GM21723 (cell line): ENCODE measurements at regions not wholly inside any gene's neighbourhood (a gene's known extent, or its start where the extent isn't known, plus 50 kb on each side); places are given as distances from the start of the nearest gene placed in this dataset.

ENCODE experiments used
- ATAC-seq: cut with Tn5 transposase; IDR thresholded peaks from one replicate; pipeline ENCODE4 v1.9.1; 2021; ENCODE audit warnings: mild to moderate bottlenecking, moderate library complexity; ENCODE audit not compliant: unreplicated experiment

- ATAC-seq = no peak
Measured at GRCh38 chr4:127151941-127152340, 480.8 kb upstream of the INTU start.

DNA sequence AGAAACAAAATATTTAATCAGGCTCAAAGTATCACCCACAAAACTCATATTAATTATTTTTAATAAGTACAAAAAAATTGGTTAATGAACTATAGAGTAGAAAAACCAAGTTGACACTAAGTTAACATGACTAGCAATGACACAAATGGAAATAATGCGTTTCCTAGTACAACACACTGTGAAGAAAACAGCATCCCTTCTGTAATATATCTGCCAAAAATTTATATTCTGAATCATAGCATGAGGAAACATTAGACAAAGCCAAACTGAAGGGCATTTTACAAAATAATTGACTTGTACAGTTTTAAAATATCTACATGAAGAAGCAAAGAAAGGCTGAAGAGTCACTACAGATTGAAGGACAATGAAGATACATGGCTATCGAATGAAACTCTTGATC, 477.6 kb upstream of the INTU start:
- ATAC-seq = no peak

GRCh38 chr4:127155555-127155954, 477.2 kb upstream of the INTU start:
- ATAC-seq = no peak

- ATAC-seq = no peak
Measured at GRCh38 chr4:127162741-127163140, 470.0 kb upstream of the INTU start.

DNA sequence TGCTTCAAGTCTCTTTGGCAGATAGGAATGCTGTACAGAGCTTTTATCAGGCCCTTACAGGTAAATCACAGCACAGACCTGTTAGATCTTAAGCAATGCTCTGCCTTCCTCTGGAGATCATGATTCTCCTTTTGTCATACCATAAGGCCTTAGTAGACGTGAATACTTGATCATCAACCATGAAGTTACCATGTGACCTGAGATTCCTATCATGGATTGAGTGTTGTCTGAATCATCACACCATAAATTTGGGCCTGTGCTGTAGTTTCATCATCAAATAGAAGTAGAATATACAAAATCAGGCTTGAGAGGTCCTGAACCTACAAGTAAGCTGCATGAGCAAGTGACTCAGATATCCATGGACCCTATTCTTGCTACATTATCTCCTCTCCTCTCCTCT, 466.8 kb upstream of the INTU start:
- no peak for ATAC-seq

DNA sequence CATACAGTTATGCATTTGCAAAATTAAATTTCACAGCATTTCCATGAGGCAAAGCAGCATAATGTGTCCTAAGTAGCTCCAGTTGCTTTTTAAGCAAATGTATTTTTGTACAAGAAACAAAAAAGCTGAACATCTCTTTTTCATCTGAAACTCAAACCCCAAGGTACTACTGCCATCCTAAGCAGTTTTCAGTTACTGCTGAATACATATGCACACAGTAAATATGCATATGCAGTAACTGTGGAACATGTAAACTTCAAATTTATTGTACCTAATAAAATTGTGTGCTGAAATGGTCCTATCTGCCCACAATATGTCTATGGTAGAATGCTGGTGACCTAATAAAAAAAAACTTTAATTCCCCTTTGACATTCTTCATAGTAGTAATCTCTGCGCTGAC, 458.6 kb upstream of the INTU start:
- no peak for ATAC-seq

DNA sequence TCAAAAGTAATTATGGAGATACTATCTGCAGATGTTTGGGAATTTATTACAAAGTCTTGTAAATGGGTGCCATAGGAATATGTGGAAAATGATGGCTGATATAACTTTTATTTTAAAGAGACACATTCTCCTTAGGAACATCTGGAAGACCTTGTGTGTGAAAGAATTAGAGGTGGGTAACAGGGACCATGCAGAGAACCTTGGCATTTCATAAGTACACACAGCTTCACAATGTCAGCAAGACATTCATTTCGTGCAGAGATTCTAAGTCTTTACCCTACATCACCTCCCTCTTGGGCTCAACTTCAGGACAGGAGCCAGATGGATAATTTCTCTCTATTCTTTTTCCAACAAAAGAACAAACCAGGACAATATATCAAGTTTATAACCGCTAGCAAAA, 458.1 kb upstream of the INTU start:
- no peak for ATAC-seq

DNA sequence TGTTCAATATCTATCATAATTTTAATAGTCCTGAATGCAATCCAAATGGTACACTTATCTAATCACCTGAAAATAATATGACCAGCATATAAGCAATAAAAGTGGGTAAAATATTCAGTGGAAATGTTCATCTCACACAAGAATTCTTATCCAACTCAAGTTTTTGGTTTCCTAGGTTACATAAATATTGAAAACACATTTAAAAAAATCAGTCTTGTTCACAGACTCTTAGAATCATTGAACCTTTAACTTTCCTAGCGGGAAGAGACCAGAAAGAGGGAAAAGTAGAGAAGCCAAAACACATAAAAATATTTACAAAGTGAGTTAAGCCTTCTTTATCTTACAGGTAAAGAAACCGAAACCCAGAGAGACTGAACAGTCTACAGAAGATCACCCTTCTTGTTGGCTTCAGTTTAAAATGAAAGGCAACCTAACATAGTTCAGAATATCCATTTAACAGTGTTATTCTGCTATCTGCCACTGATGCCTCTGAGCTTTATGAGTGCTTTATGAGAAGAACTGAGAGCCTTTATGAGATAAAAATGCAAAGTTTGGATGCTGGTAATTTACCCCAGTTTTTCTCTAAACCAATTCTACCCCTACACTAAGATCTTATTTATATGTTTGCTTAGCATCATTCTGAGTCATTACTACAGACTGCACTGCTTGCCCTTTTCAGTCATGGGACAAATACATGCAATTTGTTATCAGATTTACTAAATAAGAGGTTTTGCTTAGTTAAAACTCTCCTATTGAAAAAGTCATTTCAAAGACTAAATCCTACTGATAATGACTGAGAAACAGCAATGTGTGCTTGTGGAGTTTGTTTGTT, 453.3 kb upstream of the INTU start:
- ATAC-seq = no peak

DNA sequence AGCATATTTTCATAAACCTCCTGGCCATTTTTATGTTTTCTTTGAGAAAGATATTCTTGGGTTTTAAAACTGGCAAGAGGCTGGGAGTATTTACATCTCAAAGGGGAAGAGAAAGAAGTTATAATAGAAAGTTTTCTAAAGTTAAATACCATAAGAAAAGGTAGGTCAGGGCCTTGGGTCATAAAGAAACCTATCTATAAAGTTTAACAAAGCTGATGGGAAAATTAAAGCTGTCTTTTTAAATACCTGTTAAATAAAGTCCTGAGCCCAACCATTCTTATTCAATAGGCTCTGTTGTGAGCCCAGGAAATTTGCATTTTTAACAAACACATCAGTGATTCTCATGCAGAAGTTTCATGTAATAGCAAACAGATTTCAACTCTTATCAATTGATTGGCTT, 451.8 kb upstream of the INTU start:
- ATAC-seq = no peak

- no peak for ATAC-seq
Measured at GRCh38 chr4:127182687-127183086, 450.1 kb upstream of the INTU start.

DNA sequence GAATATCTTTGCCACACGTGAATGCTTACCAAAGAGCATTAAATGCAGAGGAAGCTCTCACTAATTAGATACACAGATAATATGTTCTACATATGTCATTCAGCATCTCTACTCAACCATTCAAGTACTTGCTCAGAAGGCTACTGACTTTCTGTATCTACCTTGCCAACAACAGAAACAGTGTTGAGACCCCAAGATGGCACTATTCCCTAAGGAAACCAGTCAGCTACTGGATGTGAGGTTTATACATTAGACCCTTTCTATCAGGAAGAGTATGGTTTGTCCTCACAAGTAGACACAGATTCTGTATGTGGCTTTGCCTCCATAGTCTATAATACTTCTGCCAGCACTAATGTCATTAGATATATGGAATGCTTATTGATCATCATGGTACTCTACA, 443.9 kb upstream of the INTU start:
- no peak for ATAC-seq

GRCh38 chr4:127194281-127194680, 438.5 kb upstream of the INTU start:
- ATAC-seq = no peak

GRCh38 chr4:127196655-127197352, 436.0 kb upstream of the INTU start:
- no peak for ATAC-seq

- ATAC-seq = no peak
Measured at GRCh38 chr4:127203562-127204200, 429.1 kb upstream of the INTU start.

- no peak for ATAC-seq
Measured at GRCh38 chr4:127204322-127204721, 428.4 kb upstream of the INTU start.

DNA sequence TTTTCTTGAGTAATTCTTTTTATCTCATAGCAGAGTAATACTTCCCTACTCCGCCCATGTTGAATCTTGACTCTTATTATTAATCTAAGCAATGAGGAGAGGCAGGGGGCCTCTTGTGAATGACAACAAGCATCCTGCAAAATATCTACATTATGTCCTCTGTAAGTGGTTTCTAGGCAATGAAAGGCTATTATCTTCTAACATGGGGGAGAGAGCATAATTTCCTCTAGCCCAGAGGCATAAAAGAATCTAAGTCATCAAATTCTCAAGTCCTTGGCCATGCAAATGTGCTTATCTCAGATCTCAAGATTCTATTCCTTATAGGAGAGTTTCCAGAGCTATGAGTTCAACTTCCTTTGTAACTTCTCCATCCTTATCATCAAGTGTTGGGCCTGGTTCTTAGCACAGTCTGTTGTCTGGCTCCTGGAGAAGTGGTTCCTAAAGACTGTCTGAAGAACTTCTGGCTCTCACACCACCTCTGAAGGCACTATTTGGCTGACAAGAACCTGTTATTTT, 423.1 kb upstream of the INTU start:
- ATAC-seq = no peak

- ATAC-seq = no peak
Measured at GRCh38 chr4:127210893-127211649, 421.7 kb upstream of the INTU start.

- no peak for ATAC-seq
Measured at GRCh38 chr4:127211650-127212560, 420.9 kb upstream of the INTU start.

- no peak for ATAC-seq
Measured at GRCh38 chr4:127212701-127213100, 420.1 kb upstream of the INTU start.

GRCh38 chr4:127214016-127214415, 418.7 kb upstream of the INTU start:
- ATAC-seq = no peak
